ENCODE measurements at regions not wholly inside any gene's neighbourhood (a gene's known extent, or its start where the extent isn't known, plus 50 kb on each side); places are given as distances from the start of the nearest gene placed in this dataset.

- H3K27me3 Mint-ChIP-seq (ENCODE audit: insufficient read depth, low read depth, poor library complexity), result no peaks in the 10 kb centered on the region
- Histone ChIP-seq H3K27ac (ENCODE audit: low read depth) (no peak overlapping the region), H3K36me3 (ENCODE audit: insufficient read depth) (no peaks in the 10 kb centered on the region), H4K20me1 (replicated peaks; ENCODE audit: insufficient read depth) (no peaks in the 10 kb centered on the region), H3F3A (replicated peaks; ENCODE audit: low read depth) (no peaks in the 10 kb centered on the region), H3K9me2 (ENCODE audit: insufficient read depth) (no peaks in the 10 kb centered on the region), H3K4me3 (no peak overlapping the region), H3K27me3 (ENCODE audit: insufficient read depth) (no peaks in the 10 kb centered on the region), H2AFZ (no peak overlapping the region), H3K4me1 (ENCODE audit: insufficient read depth) (peaks cover 11% of the 10 kb centered on the region; the same call in 1 of the 2 replicates), H3K79me2 (replicated peaks; ENCODE audit: insufficient read depth) (no peaks in the 10 kb centered on the region), H3K4me2 (no peak overlapping the region)
- peaks cover 8% of the 10 kb centered on the region; the same call in 2 of the 3 replicates for H3K4me1 Mint-ChIP-seq
- ATAC-seq (no peak), DNase-seq (ENCODE audit: low spot score) (no peak)
- H3K27ac Mint-ChIP-seq, result no peak overlapping the region
- H3K36me3 Mint-ChIP-seq (ENCODE audit: low read depth), result peaks cover 9% of the 10 kb centered on the region
- TF ChIP-seq EZH2 (IDR thresholded peaks at IDR 0.05; ENCODE audit: low read depth, unreplicated experiment) (no peak), REST (IDR thresholded peaks at IDR 0.05; ENCODE audit: unreplicated experiment) (no peak), STAT1 (IDR thresholded peaks at IDR 0.05; ENCODE audit: unreplicated experiment) (no peak), CREB1 (CRISPR knock-in tag; IDR thresholded peaks at IDR 0.05; ENCODE audit: low read depth) (no peak), POLR2AphosphoS5 (IDR thresholded peaks at IDR 0.05; ENCODE audit: low read depth) (no peak), JUNB (IDR thresholded peaks at IDR 0.05; ENCODE audit: unreplicated experiment) (no peak), ZNF331 (CRISPR knock-in tag; IDR thresholded peaks at IDR 0.05; ENCODE audit: low read depth) (no peak), ZNF114 (CRISPR knock-in tag; IDR thresholded peaks at IDR 0.05) (no peak), ETS1 (IDR thresholded peaks at IDR 0.05) (no peak), EZH2phosphoT487 (IDR thresholded peaks at IDR 0.05; ENCODE audit: unreplicated experiment) (no peak), NANOG (IDR thresholded peaks at IDR 0.05; ENCODE audit: borderline replicate concordance) (no peak)
- TF ChIP-seq, protein P1, sequence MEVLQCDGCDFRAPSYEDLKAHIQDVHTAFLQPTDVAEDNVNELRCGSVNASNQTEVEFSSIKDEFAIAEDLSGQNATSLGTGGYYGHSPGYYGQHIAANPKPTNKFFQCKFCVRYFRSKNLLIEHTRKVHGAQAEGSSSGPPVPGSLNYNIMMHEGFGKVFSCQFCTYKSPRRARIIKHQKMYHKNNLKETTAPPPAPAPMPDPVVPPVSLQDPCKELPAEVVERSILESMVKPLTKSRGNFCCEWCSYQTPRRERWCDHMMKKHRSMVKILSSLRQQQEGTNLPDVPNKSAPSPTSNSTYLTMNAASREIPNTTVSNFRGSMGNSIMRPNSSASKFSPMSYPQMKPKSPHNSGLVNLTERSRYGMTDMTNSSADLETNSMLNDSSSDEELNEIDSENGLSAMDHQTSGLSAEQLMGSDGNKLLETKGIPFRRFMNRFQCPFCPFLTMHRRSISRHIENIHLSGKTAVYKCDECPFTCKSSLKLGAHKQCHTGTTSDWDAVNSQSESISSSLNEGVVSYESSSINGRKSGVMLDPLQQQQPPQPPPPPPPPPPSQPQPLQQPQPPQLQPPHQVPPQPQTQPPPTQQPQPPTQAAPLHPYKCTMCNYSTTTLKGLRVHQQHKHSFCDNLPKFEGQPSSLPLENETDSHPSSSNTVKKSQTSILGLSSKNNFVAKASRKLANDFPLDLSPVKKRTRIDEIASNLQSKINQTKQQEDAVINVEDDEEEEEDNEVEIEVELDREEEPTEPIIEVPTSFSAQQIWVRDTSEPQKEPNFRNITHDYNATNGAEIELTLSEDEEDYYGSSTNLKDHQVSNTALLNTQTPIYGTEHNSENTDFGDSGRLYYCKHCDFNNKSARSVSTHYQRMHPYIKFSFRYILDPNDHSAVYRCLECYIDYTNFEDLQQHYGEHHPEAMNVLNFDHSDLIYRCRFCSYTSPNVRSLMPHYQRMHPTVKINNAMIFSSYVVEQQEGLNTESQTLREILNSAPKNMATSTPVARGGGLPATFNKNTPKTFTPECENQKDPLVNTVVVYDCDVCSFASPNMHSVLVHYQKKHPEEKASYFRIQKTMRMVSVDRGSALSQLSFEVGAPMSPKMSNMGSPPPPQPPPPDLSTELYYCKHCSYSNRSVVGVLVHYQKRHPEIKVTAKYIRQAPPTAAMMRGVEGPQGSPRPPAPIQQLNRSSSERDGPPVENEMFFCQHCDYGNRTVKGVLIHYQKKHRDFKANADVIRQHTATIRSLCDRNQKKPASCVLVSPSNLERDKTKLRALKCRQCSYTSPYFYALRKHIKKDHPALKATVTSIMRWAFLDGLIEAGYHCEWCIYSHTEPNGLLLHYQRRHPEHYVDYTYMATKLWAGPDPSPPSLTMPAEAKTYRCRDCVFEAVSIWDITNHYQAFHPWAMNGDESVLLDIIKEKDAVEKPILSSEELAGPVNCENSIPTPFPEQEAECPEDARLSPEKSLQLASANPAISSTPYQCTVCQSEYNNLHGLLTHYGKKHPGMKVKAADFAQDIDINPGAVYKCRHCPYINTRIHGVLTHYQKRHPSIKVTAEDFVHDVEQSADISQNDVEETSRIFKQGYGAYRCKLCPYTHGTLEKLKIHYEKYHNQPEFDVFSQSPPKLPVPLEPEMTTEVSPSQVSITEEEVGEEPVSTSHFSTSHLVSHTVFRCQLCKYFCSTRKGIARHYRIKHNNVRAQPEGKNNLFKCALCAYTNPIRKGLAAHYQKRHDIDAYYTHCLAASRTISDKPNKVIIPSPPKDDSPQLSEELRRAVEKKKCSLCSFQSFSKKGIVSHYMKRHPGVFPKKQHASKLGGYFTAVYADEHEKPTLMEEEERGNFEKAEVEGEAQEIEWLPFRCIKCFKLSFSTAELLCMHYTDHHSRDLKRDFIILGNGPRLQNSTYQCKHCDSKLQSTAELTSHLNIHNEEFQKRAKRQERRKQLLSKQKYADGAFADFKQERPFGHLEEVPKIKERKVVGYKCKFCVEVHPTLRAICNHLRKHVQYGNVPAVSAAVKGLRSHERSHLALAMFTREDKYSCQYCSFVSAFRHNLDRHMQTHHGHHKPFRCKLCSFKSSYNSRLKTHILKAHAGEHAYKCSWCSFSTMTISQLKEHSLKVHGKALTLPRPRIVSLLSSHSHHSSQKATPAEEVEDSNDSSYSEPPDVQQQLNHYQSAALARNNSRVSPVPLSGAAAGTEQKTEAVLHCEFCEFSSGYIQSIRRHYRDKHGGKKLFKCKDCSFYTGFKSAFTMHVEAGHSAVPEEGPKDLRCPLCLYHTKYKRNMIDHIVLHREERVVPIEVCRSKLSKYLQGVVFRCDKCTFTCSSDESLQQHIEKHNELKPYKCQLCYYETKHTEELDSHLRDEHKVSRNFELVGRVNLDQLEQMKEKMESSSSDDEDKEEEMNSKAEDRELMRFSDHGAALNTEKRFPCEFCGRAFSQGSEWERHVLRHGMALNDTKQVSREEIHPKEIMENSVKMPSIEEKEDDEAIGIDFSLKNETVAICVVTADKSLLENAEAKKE (CRISPR knock-in tag; IDR thresholded peaks at IDR 0.05), result no peak
- TF ChIP-seq, protein P2, sequence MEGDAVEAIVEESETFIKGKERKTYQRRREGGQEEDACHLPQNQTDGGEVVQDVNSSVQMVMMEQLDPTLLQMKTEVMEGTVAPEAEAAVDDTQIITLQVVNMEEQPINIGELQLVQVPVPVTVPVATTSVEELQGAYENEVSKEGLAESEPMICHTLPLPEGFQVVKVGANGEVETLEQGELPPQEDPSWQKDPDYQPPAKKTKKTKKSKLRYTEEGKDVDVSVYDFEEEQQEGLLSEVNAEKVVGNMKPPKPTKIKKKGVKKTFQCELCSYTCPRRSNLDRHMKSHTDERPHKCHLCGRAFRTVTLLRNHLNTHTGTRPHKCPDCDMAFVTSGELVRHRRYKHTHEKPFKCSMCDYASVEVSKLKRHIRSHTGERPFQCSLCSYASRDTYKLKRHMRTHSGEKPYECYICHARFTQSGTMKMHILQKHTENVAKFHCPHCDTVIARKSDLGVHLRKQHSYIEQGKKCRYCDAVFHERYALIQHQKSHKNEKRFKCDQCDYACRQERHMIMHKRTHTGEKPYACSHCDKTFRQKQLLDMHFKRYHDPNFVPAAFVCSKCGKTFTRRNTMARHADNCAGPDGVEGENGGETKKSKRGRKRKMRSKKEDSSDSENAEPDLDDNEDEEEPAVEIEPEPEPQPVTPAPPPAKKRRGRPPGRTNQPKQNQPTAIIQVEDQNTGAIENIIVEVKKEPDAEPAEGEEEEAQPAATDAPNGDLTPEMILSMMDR (conservative IDR thresholded peaks at IDR 0.05; ENCODE audit: low read depth in 2 of 2), result no peak
- peaks cover 4% of the 10 kb centered on the region for H3K9me3 Mint-ChIP-seq
- H3K4me3 Mint-ChIP-seq, result no peak overlapping the region
Observed at GRCh38 chr7:13770305-13770704, 219.2 kb downstream of the ETV1 start.

Measured in GM23338 (cell line).